Erythroblast (primary cell): ENCODE measurements at regions not wholly inside any gene's neighbourhood (a gene's known extent, or its start where the extent isn't known, plus 50 kb on each side); places are given as distances from the start of the nearest gene placed in this dataset.

Experiments
- DNase-seq, 2 experiments: peaks; one replicate each; lab custom pipeline; 2025; lab: John Stamatoyannopoulos, UW
- GATA1 ChIP-seq: IDR thresholded peaks from 2 replicates; pipeline ENCODE4 v1.6.1; 2011; ENCODE audit warnings: low read depth, mild to moderate bottlenecking, control low read depth, low read length, moderate library complexity
- POLR2A ChIP-seq: IDR thresholded peaks from 2 replicates; pipeline ENCODE4 v1.6.1; 2011; ENCODE audit warnings: mild to moderate bottlenecking, low read length

DNA sequence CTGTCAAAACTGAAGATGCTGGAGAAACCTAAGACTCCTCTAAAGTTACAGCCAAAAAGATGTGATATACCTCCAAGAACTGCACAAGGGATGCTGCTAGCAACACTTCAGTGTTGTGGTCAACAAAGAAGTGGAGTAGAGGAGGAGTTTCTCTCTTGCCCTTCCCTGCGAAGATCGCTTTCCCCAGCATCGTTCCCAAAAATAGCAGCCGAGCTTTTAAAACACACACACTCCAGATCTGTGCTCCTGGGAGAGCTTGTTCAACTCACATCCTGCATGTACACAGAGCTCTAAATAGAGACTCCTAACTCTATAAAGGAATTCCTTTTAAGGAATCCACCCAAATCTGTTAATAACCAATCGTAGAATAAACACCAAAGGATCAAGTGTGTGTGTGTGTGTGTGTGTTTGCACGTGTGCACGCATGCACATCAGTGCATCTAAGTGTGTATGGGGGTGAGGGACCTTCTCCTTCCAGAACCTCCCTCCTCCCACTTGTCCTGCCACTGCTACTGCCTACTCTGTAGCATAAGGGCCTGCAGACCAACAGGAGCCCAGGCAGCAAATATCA lies 58.5 kb downstream of the PSMG1 start:
- TF ChIP-seq GATA1 = no peak
- TF ChIP-seq POLR2A = no peak
- DNase-seq = no peak

DNA sequence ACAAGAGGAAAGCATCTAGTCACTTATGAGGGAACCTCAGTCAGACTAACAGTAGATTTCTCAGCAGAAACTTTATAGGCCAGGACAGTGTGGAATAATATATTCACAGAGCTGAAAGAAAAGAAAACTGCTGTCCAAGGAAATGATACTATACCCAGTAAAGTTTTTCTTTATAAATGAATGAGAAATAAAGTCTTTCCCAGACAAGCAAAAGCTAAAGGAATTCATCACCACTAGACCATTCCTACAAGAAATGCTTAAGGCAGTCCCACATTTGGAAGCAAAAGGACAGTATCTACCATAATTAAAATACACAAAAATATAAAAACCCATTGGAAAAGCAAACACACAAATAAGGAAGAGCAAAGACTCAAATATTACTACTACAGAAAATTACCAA lies 59.9 kb downstream of the PSMG1 start:
- TF ChIP-seq GATA1 = no peak
- TF ChIP-seq POLR2A = no peak

DNA sequence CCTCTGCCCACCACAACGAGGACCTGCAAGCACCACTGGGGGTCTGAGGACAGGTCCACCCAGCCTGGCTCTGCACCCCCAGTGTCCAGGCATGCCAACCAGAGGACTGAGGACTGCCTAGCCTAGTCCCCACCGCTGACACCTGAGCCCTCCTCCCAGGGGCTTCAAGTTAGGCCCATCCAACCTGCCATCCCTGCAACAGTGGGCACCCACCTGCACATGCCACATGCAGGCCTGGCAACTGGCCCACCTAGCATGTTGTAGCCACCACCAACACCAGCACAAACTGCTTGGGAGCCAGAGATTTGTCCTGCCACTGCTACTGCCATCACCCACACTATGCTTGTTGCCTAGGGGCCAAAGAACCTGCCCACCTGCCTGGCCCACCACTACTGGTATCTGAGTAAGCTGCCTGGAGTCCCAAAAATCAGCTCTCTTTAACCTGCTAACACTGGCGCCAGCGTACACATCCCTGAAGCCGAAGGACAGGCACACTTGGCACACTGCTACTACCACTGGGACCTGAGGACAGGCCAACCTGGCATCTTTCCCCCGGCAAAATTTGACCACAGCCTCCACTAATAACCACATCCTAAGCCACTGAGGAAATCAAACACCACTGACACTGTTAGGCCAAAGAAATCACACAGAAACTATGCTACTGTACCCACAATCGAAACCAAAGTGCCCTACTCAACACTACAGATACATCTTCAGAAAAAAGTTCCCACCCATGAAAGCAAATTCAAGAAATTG lies 61.5 kb downstream of the PSMG1 start:
- no peak for DNase-seq
- TF ChIP-seq POLR2A (no peak), GATA1 (no peak)

More for the DNA sequence above, 59.9 kb downstream of the PSMG1 start:
- DNase-seq = no peak

DNA sequence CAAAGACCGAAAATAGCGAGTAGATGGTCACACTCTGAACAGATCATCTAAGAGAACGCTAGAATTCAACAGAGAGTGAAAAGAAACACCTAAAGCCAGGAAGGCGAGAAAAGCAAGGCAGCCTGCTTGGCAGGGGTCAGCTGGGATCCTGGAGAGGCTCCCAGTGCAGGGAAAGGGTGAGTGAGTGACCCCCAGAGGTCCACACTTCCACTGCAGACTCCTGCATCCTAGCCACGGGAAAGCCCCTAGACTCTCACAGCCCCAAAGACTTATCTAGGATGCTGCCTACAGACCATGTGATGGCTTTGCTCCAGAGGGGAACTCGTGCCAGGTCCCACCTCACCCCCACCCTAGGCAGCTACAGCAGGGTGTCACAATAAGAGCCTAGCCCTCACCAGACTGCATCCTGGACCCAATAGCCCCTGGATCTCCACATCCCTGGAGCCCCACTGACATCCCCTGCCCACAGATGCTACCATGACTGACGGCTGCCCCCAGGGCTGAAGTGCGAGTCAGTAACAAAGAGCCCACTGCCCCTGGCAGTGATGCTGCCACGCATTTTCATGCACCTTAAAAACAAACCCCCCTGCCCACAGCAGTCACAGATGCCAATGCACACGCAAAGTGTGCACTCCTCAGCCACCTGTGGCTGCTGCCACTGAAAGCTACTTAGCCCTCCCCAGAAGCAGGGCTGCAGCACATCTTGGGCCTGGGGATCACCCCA lies 62.2 kb downstream of the PSMG1 start:
- TF ChIP-seq GATA1 = no peak
- no peak for TF ChIP-seq POLR2A
- no peak for DNase-seq

DNA sequence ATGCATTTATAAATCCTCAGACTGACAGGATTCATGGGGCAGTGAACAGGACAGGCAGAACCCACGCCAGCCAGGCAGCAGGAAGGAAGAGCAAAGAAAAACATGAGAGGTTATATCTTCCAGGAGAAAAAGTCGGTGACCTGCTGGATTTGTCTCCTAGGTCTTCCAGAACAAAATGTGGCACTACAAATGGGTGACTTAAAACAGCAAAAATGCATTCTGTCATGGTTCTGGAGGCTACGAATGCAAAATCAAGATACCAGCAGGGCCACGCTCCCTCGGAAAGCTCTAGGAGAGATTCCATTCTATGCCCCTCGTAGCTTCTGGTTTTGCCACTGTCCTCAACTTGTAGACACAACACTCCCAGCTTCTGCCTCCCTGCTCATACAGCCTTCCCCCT lies 63.4 kb downstream of the PSMG1 start:
- TF ChIP-seq GATA1 (no peak), POLR2A (no peak)
- DNase-seq = no peak

DNA sequence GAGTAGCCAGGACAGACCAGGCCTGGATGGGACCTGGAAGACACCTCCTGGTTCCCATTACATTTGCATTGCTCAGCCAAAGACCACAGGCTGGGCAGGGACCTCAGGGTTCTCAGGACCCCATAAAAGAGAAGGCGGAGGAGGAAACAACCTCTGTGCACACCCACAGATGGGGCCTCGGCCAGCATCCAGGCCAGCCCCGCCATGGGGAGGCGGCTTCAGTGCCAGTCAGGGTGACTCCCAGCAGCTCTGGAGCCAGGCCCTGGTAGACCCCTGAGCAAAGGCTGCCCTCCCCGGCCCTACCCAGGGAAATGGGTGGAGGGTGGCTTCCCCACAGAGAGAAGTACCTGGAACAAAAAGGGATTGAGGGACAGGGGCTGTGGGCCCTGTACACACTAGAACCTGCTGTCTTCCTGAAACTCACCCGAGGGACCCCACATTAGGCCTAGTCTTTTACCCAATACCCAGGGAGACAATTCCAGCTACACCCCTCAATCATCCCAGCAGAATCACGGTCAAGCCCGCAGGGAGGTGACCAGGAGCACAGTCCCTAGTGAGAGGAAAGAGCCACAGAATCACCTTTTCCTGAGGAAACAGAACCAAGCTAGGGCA lies 64.5 kb downstream of the PSMG1 start:
- DNase-seq = no peak
- TF ChIP-seq GATA1 (no peak), POLR2A (no peak)

DNA sequence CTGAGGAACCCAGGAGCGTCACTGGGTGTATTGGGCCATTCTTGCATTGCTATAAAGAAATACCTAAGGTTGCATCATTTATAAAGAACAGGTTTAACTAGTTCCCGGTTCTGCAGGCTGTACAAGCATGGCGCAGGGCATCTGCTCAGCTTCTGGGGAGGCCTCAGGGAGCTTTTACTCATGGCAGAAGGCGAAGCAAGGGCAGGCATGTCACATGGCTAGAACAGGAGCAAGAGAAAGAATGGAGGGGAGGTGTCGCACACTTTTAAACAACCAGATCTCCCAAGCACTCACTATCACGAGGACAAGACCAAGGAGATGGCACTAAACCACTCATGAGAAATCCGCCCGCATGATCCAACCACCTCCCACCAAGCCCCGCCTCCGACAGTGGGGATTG lies 65.2 kb downstream of the PSMG1 start:
- TF ChIP-seq POLR2A (no peak), GATA1 (no peak)
- no peak for DNase-seq

DNA sequence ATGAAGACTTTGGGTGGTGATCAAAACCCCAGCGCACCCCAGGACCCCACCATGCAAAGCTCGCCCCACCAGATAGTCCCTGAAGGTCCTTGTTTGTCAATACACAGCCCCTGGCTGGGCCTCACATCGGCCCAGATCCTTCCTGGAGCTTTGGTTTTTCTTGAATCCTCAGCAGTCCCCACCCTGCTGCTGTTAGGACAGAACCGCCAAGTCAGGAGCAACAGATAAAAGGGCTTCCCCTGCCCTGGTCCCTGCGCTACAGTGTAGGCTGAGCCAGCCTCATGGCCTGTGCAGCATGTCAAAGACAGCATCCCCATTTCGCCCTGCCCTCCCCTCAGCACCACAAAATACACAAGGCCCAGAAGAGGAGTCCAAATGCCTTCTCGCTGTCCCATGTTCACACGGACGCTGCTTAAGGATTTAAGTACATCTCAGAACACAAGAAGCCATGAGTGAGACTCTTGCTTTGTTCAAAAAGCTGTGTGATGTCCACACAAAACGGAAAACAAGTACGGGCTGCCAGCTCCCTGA lies 65.7 kb downstream of the PSMG1 start:
- DNase-seq = no peak
- TF ChIP-seq GATA1 (no peak), POLR2A (no peak)

DNA sequence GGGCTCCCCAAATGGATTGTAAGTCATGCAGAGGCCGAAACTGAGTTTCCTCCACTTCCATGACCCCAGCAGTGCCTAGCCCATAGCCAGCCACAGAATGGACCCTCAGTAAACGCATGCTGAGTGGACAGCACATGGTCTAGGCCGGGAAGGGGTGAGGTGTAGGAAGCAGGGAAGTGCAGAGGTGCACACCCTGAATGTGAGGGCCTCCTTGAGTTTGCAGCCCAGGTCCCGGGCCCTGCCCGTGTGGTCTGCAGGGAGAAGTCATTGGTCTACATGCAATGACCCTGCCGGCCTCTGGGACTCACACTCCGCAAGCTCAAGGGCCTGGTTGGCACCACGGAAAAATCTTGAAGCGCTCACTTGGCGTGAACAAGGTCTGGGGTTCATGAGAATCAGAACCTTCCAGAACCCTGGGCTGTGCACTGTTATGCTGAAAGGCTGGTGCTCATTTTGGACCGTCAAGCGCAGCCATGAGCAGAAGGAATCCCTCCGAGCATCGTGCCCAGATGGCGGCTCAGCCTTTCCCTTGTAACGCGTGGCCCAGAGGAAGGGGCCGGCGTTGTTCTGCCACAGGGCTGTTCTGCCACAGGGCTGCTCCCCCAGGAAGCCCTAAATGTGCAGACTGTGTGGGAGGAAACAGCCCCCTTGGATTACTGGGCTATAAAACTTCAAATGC lies 66.4 kb downstream of the PSMG1 start:
- TF ChIP-seq GATA1 (no peak), POLR2A (no peak)
- no peak for DNase-seq

DNA sequence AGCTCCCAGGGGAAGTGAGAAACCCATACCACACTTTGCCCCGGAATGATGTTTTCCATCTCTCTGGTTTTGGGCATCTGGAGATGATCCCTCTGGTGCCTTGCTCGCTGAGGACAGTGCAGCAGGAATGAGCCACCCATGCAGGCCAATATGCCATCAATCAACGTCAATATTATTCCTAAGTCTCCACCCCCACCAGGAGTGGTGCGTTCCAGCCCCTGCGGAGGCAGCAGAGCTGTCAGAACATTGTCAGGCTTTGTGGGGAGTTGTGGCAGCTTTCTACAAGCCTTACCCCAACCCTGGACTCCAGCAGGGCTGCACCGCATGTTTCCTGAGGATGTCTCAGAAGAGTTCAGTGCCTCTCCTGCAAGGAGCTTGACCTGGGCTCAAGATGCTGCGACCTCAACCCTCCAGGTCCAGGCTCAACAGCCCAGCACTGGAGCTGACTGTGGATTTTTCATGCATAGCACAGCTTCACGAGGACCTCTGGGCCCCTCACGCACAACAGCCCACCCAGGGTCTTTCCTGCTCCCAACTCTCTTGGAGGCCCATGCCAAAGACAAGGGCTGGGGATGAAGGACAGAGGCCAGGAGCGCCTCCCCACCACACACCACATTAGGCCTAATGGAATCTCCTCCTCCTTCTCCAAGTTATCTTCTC lies 67.5 kb downstream of the PSMG1 start:
- DNase-seq = no peak
- TF ChIP-seq POLR2A (no peak), GATA1 (no peak)

DNA sequence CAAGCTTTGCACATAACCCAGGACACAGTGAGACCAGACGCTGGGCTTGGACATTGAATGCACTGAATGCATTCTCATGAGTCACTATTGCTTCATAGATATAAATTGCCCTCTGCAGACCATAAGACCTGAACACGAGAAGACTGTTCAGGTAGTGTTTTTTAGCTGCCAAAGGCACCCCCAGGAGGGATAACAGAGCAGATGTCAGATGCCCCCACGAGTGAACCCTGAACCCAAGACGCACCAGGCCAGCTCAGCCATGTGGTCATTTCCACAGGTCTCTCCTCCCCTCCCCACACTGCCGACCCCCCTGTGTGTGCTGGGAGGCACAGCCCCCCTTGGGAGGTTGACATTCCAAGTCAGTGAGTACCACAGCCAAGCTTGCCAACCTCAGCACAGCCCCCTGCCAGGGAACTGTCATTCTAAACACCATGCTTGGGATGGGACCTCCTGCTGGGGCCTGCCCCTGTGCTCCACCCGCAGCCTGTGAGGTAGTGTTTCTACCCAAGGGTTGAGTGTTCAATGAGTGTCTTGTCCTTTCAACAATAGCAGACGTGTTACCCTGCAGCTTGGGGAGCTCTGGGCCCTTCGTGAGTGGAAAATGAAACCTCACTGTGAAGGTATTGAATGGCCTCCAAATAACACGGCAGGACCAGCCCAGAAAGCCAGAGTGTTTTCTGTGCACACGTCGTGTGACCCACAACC lies 68.2 kb downstream of the PSMG1 start:
- TF ChIP-seq GATA1 (no peak), POLR2A (no peak)
- no peak for DNase-seq

DNA sequence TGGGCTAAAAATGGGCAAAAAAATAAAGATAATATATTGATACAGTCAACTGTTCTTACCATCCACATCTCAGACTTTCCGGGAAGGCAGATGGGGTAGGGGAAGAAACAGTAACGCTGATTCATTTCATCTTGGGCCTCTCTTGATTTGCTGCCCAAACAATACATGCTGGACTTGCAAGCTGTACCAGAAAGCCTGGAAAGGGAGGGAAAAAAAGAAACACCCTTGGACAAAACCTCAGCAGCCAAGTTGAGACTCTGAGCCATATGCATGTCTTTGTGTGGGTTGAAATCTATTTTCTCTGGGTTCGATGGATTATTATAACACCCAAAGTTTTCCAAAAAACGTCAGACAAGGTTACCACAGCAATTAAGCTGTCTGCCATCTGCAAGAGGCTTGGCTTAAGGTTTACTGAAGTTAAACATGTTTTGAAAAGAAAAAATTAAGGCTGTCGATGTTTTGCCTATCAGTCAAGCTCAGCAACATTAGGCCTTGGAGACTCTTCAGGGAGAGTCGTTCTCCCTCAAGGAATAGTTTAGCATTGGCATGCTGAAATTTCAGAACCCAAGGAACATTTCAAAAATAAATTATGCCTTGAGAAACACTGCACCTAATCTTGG lies 71.2 kb downstream of the PSMG1 start:
- DNase-seq = no peak
- TF ChIP-seq GATA1 = no peak
